HG03342 (cell line): ENCODE measurements at regions not wholly inside any gene's neighbourhood (a gene's known extent, or its start where the extent isn't known, plus 50 kb on each side); places are given as distances from the start of the nearest gene placed in this dataset.
"Not testable (repeated sequence)": the region's sequence is repeated elsewhere in the genome, so short reads cannot be mapped to it uniquely, and the experiment has no call there.

Experiments used
- ATAC-seq: cut with Tn5 transposase; IDR thresholded peaks from one replicate; pipeline ENCODE4 v1.9.1; 2021; ENCODE audit warnings: mild to moderate bottlenecking, moderate library complexity; ENCODE audit not compliant: unreplicated experiment

DNA sequence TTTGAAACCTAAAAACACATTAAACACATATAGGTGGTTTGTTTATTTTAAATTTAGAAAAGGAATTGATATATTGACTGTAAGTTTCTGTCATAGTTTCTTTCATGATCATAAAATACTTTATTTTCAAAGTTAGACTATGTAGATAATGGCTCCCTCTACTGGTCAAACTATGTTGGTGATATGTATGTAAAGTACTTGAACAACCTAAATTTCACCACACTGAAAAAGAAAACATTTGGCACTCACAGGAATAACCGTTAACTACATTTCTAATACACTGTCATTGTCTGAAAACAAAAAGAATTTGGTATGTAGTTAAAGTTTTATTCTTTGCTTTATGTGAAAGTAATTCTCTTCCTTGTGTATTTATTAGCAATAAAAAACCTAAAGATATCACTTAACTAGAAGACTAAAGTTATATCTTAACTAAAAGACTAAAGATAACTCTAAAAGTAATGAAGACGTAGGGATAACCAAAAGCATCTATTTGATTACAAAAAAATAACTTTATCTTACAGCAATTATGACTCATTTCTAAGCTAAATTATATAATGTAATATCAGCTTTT, 427.5 kb downstream of the VGLL3 start:
- ATAC-seq, result peak; percentile 68

DNA sequence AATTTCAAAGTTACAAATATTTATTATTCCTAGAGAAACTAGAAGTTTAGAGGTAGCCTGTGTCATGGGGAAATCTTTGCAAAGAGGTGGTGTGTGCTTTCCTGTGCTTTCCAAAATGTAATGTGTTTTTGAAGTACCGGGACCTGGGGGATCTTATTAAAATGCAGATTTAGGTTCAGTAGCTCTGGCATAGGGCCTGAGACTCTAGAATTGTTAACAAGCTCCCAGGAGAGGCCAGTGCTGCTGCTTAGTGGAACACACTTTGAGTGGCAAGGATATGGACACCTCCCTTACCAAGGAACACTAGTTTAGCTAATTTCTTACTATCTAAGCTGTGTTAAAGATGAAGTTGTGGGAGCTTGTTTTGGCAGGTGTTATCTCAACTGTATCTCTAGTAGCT, 428.9 kb downstream of the VGLL3 start:
- no peak for ATAC-seq

DNA sequence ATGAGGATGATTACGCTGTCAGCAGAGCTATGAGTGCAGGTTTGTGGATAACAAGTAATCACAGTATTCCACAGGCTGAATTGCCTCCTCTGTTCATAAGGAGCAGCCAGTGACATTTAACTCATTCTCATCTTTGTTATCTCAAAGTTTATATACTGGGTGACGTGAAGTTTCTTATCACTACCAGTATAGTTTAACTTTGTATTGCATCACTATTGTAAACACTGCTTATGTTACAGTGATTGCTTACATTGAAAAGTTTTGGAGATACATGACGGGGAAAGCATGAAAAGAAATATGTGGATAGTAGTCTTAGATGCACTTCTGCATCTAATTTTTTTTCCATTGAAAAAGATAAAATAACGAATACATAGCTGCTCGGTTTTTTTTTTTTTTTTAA, 429.7 kb downstream of the VGLL3 start:
- no peak for ATAC-seq

DNA sequence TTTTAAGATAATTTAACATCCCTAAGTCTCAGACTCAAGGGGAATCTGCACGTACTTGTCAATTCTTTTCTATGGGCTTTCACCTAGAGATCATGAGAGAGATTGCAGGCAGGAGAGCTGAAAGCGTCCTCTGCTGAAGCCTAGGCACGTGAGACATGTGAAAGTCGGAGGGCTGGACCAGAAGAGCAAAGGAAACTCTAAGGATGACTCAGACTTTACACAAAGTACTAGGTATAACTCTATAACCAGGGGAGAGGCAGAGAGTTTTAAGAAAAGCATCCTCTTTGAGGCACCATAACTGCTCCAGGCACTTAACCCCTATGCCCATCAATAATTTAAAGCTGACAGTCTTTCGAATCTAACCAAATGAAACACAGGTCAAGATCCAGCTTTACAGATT, 436.6 kb downstream of the VGLL3 start:
- ATAC-seq, result no peak

DNA sequence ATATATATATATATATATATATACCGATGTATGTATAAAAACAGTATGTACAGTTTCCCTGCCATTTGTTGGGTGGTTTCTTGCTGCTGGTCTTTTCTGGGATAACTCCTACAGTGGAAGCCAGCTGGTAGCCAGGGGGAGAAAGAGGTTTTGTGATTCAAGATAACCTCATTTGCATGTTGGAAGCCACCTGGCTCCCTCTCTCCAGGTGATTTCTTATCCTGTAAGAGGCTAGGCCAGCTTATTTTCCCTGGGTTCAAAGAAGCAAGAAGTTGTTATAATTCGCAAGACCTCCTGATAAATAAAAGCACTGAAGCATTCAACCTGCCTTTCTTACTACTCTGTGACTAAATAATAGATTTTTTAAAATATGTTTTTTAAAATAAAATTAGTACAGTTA, 443.3 kb downstream of the VGLL3 start:
- no peak for ATAC-seq

DNA sequence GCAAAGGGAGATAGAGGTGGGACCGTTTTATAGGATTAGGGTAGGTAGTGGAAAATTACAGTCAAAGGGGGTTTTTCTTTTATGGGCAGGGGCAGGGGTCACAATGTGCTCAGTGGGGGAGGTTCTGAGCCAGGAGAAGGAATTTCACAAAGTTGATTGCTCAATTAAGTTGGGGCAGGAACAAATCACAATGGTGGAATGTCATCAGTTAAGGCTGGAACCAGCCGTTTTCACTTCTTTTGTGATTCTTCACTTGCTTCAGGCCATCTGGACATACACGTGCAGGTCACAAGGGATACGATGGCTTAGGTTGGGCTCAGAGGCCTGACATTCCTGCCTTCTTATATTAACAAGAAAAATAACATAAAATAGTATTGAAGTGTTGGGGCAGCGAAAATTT, 453.8 kb downstream of the VGLL3 start:
- no peak for ATAC-seq

DNA sequence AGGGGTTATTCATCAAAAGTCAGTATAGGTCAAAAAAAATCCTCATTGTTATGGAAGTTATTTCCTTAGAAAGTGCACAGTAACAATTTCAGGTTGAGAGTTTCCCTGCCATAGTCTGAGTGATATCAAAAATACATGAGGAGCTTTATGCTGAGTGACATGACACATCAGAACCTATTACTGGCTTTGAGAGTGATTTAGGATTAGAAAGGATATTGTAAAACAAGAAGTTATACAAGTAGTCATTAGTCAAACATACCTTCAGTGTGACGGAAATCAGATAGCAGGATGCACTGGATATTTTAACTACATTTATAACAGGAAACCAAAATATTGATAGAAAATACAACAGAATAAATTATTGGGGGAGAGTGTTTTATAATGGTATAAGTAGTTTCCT, 471.1 kb downstream of the VGLL3 start:
- ATAC-seq, result no peak

DNA sequence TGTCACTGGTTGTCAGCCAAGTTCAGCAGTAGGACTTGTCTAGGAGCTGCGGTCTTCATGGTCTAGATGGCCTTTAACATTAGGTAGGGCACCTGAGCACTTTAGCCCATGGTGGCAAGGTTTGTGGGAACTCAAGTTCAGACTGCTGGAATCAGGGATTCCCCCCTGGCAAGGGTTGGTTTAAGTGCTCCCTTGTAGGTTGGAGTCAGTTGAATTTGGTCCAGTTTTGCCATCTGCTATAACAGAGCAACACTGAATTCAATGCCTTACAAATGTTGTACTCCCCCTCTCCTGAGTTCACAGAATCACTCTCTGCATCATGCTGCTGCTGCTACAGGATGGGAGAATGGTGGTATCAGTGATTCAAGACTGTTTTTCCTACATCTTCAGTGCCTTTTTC, 509.3 kb downstream of the VGLL3 start:
- no peak for ATAC-seq

DNA sequence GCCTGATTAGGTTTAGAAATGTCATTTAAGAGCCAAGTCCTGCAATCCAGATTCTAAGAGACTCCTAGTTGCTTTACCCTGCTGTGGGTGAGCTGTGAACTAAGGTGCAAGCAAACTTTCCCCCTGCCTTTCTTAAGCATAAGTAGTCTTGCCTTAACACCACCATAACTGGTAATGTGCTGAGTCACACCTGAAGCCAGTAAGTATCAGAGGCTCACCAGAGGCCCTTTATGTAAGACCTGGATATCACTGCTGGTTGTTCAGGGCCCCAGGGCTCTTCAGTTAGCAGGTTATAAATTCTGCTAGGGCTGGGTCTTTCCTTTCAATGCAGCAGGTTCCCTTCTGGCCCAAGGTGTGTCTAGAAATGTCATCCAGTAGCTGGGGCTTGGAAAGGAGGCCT, 509.9 kb downstream of the VGLL3 start:
- no peak for ATAC-seq

DNA sequence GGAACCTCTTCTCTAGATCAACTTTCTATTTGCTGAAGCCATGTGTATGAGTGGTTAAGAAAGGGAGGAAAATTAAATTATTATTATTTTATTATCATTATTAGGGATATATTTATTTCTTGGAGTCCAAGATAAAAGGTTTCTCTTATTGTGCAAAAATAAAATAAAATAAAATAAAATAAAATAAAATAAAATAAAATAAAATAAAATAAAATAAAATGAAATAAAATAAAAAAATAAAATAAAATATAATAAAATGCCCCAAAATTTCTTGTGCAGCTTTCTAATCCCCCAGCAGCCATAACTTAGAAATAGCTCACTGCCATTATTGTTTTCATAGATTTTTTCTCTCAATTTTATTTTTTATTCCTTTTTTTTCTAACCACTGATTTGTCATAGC, 526.8 kb downstream of the VGLL3 start:
- ATAC-seq, result no peak

DNA sequence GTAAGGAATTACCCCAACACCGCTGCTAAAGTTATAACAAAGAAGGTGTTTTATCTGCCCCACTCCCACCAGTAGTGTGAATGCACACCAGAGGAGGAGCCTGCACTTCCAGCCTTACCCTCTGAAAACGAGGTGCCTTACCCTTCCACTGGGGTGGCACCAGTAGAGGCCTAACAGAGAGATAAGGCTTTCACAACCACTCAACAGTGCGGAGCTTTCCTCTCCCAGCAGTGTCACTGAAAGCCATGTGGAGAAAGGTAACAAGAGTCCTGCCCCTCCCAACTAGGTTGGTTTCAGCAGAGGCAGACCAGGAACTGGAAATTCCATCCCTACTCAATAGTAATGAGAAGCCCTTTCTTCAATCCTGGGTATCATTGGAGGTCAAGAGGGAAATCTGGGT, 539.2 kb downstream of the VGLL3 start:
- ATAC-seq, result no peak

DNA sequence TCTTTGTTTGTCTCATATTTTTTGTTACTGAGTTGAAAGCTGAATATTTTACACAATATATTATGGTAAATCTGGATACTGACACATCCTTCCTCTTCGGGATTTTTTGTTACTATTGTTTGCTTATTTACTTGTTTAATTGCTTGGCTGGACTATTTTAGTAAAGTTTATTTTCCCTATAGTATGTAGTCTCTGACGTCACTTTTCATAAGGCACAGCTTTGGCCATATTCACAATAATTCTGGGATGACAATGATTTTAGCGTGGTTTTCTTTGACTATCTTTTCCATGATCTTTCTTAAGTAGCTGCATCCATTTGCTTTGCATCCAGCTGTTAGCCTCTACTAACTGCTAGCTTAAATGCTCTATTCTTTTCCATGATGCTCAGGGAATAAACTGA, 552.4 kb downstream of the VGLL3 start:
- ATAC-seq, result no peak

DNA sequence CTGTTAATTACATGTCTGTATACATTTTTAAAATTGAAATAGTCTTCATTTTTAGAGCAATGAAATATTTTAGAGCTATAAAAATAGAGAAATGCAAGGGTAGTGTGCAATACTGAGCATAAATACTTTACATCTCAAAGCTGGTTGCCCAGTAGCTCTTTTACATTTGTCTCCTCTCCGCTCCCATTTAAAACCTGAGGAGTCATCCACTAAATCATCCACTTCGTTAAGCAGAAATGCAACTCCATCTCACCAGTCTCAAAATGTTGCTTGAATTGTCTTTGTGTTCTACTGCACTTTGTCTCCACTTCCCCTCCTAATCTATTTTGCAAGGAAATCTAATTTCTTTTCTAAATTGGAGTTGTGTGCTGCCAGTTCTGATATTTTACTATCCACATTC, 563.6 kb downstream of the VGLL3 start:
- no peak for ATAC-seq

DNA sequence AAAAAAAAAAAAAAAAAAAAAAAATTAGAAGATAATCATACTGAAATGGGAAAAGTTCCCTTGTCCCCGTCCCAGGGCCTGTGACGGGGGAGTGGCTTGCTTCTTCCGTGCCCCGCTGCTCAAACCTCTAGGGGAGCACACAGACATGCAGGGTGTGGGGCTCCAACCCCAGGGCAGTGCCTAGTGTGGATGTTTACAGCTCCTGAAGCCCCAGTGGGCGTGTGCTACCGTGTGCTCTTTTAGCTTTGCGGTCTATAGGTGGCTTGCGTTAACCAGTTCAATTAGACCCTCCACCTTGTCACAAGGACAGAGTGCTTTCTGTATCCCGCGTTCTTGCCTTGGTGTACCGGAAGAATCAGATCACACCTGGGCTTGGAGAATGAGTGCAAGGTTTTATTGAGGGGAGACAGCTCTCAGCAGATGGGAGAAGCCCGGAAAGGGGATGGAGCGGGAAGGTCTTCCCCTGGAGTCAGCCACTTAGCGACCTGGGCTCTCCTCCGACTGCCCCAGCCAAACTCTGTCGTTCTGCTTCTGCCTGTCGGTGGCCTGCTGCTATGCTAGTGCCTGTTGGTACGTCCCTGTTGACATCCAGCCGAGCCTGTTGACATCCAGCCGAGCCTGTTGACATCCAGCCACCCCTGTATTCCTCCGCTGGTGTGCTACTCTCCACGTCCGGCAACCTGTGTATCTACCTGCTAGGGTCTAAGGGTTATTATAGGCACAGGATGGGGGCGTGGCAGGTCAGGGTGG, 569.8 kb downstream of the VGLL3 start:
- no peak for ATAC-seq

DNA sequence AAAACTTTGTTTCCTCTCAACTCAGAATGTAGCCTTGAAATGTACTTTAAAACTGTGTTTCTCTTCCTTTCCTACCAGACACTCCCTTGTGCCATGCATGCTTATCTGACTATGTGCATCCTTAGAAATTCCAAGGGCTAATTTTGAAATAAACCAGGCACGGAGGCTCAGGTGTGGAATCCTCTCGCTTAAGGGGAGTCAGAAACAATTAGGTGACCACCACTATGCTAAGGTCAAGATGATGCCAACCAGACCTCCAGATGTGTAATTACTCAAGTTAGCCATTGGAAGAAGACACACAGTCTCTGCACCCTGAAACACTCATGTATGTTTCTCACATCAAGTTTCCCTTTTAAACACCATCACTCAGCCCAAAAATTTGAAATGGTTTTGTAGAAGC, 572.1 kb downstream of the VGLL3 start:
- no peak for ATAC-seq

DNA sequence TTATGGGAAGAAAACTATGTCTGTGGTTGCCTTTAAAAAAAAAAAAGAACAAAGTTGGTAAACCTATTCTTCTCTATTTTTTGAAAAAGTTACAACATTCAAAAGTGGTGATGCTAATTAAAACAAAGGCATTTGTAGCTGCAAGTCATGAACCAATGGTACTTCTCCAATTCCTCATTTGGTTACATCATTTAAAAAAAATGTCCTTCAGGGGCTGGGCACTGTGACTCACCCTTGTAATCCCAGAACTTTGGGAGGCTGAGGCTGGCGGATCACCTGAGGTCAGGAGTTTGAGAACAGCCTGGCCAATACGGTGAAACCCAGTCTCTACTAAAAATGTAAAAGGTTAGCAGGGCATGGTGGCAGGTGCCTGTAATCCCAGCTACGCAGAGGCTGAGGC, 574.6 kb downstream of the VGLL3 start:
- no peak for ATAC-seq

DNA sequence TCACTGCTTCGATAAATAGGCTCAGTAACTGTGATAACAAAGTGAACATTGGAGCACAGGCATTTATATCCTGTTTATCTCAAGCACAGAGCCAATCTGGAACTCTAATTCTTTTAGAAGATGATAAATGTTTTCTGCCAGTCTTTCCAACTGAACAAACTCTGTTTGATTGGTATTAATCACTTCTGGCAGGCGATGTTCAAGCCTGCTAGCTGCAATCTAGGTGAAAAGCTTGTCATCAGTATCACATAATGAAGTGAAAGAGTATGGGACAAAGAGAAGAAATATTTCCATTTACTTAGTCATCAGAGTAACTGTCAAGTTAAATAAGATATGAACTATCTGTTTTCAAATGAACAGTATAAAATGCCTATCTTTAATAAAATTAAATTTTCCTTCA, 577.3 kb downstream of the VGLL3 start:
- ATAC-seq, result no peak

DNA sequence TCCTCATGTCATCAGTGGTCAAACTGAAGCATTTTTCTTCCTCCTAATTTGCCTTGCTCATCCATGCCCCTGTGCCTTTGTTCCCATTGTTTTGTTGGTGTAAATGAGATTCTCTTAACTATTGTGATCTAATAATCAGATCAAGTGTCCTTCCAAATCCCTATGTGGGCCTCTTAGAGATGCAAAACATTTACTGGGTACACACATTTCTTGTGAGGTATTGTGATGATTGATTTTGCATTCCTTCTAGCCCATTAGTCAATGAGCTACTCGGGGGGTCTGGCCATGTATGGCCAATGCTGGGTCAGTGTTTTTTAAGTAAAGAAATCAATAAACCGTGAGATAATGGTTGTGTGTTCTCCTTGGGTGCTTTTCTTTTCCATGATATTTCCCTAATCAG, 580.4 kb downstream of the VGLL3 start:
- no peak for ATAC-seq

DNA sequence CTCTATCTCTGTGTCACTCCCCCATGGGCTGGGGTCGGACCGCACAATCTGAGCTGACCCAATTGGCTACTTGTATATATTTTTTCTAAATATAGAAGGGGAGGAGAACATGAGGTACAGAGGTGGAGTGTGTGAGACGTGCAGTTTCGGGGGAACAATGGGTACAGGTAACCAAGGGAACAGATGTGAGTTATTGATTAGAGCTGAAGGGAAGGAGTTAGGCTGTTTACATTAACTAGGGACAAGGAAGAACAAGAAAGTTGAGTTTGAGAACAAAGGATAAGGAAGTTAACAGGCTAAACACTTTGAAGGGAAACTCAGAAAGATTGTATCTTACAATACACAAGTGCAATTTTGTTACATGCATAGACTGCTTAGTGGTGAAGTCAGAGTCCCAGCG, 601.2 kb downstream of the VGLL3 start:
- not testable (repeated sequence) for ATAC-seq

DNA sequence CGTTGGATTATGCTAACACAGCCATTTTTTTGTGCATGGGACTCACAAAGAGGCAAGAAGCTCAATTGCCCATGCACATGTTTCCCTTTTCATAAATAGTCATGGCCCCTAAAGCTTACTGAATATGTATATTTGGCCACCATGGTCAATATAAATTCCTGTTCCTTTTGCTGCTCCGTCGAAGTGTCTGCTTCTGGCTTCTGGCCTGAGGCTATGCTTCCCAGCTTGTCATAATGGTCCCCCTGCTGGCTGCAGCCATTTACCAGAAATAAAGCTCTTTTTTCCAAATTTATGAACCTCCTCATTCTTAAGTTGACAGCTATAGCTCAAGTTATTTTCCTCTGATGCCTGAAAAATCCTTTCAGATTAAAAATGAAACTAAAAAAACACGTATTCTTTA, 602.1 kb downstream of the VGLL3 start:
- no peak for ATAC-seq

DNA sequence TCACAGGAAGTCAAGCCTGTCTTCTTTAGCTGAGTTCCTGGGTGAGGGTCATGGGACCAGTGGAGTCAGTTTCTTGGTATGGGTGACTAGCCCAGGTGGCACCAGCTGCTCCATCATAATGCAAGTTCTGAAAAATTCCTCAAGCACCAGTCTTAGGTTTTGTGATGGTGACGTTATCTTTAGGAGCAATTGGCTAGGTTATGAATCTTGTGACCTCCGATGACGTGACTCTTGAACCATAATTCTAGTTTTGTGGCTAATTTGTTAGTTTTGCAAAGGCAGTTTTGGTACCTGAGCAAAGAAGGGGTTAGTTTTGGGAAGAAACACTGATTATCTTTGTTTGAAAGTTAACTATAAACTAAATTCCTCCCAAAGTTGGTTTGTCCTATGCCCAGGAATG, 608.4 kb downstream of the VGLL3 start:
- no peak for ATAC-seq

DNA sequence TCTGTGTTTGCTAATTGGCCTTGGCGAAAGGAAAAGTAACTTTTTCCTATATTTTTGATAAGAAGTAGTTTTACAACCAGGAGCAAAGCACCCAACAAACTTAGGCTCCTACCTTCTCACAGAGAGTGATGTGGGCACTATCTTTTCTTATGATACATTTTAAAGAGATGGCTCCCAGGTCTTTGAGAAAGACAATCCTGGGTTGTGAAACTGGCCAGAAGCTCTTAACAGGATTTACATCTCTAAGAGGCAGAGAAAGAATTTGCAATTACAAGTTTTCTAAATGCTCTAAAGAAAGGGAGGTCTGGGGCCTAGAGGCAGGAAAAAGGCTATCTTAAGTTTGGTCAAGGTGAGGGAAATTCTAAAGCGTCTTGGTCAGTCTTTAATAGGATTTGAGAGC, 609.7 kb downstream of the VGLL3 start:
- no peak for ATAC-seq

DNA sequence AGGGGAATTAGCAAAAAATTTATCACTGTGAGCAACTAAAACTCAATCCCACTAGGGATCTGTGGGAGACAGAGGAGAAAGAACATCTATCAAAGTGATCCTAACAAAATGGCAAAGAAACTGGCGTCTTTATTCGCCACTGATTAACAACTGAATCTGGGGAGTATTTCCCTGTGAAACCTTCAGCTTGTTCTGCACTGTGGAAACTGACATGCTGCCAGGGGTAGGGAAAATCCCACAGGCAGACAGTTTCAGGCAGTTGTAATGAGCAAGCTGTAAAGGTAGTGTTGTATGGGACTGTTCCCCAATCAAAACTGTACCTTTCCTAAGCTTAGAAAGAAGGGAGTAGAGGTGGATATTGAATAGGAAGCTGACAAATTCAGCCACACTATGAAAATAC, 611.7 kb downstream of the VGLL3 start:
- ATAC-seq, result no peak
